ENCODE measurements at regions not wholly inside any gene's neighbourhood (a gene's known extent, or its start where the extent isn't known, plus 50 kb on each side); places are given as distances from the start of the nearest gene placed in this dataset.
"Not testable (repeated sequence)": the region's sequence is repeated elsewhere in the genome, so short reads cannot be mapped to it uniquely, and the experiment has no call there.

- no peak for DNase-seq
Observed at GRCh38 chr5:12110629-12111028, 206.4 kb upstream of the CTNND2 start.

GRCh38 chr5:12109075-12109688 lies 204.9 kb upstream of the CTNND2 start:
- DNase-seq, result no peak

GRCh38 chr5:12102151-12102550 lies 197.9 kb upstream of the CTNND2 start:
- no peak for DNase-seq

- no peak for DNase-seq
Observed at GRCh38 chr5:12100542-12100941, 196.3 kb upstream of the CTNND2 start.

- DNase-seq, result no peak
Observed at GRCh38 chr5:12099296-12099695, 195.1 kb upstream of the CTNND2 start.

GRCh38 chr5:12095808-12096281 lies 191.6 kb upstream of the CTNND2 start:
- no peak for DNase-seq

GRCh38 chr5:12093586-12093985 lies 189.3 kb upstream of the CTNND2 start:
- no peak for DNase-seq

- no peak for DNase-seq
Observed at GRCh38 chr5:12080761-12081160, 176.5 kb upstream of the CTNND2 start.

- DNase-seq, result not testable (repeated sequence)
Observed at GRCh38 chr5:12078286-12078685, 174.0 kb upstream of the CTNND2 start.

GRCh38 chr5:12073426-12073825 lies 169.2 kb upstream of the CTNND2 start:
- DNase-seq, result no peak

GRCh38 chr5:12072441-12072840 lies 168.2 kb upstream of the CTNND2 start:
- DNase-seq, result no peak

- no peak for DNase-seq
Observed at GRCh38 chr5:12071455-12071854, 167.2 kb upstream of the CTNND2 start.

GRCh38 chr5:12023614-12024241 lies 119.5 kb upstream of the CTNND2 start:
- no peak for DNase-seq

GRCh38 chr5:12022444-12022843 lies 118.2 kb upstream of the CTNND2 start:
- no peak for DNase-seq

GRCh38 chr5:12019306-12019705 lies 115.1 kb upstream of the CTNND2 start:
- DNase-seq, result no peak

- DNase-seq, result no peak
Observed at GRCh38 chr5:12017007-12017406, 112.8 kb upstream of the CTNND2 start.

GRCh38 chr5:12016159-12016746 lies 112.0 kb upstream of the CTNND2 start:
- no peak for DNase-seq

- DNase-seq, result no peak
Observed at GRCh38 chr5:12013351-12013750, 109.1 kb upstream of the CTNND2 start.

GRCh38 chr5:12003680-12004079 lies 99.4 kb upstream of the CTNND2 start:
- no peak for DNase-seq

- no peak for DNase-seq
Observed at GRCh38 chr5:11998397-11998796, 94.2 kb upstream of the CTNND2 start.

- DNase-seq, result no peak
Observed at GRCh38 chr5:11997942-11998341, 93.7 kb upstream of the CTNND2 start.

GRCh38 chr5:11992518-11992917 lies 88.3 kb upstream of the CTNND2 start:
- no peak for DNase-seq

- no peak for DNase-seq
Observed at GRCh38 chr5:11985993-11986392, 81.7 kb upstream of the CTNND2 start.

- no peak for DNase-seq
Observed at GRCh38 chr5:11984196-11984595, 80.0 kb upstream of the CTNND2 start.
